Mesenteric fat pad (tissue), 1 donor: ENCODE measurements at regions not wholly inside any gene's neighbourhood (a gene's known extent, or its start where the extent isn't known, plus 50 kb on each side); places are given as distances from the start of the nearest gene placed in this dataset.
"Not testable (repeated sequence)": the region's sequence is repeated elsewhere in the genome, so short reads cannot be mapped to it uniquely, and the experiment has no call there.

Source experiments
- DNase-seq: peaks from one replicate; pipeline ENCODE4 v3.0.0-alpha.2; 2020; ENCODE audit warnings: low spot score
- donor health status: DM: yes; HTN: yes; CAD: no.

GRCh38 chr3:127069814-127070440 is 87.0 kb downstream of the PLXNA1 start:
- no peak for DNase-seq

- no peak for DNase-seq
These were observed 87.9 kb downstream of the PLXNA1 start for GRCh38 chr3:127070776-127071175.

- DNase-seq: no peak
These were observed 88.7 kb downstream of the PLXNA1 start for GRCh38 chr3:127071597-127072001.

GRCh38 chr3:127072221-127072771 is 89.4 kb downstream of the PLXNA1 start:
- DNase-seq: no peak

DNA sequence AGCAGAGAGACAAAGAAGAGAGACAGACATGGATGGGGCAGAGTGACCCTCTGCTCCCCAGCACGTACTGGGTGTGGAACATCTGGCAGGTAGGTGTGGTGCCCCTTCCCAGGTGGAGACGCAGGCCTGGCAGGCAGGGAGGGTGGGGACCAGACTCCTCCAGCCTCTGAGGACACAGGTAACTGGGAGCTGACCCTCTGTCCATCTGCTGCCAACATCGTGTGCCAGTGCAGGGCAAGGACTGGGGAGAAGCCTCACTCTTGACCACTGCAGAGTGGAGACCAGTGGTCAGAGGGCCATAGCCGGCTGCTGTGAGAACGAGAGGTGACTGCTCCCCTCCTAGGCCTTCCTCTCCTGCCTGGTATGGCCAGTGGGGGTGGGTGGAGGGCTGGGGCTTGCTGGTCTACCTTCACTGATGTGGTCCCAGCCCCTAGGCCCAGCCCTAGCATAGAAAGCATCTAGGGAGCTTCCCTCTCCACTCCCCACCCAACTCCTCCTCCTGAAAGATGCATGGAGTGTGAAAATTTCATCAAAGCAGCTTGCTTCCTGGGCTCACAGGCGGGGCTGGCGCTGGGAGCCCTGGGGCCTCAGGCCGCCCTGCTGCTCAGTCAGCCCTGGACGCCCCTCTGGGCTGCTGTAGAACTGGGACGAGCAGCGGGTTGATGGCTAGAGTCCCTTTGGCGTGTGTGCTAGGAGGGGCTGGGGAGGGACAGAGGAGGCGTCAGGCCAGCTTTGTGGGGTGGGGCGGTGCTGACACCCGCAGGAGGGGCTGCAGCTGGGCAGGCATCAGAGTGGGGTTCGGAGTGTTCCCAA is 90.3 kb downstream of the PLXNA1 start:
- peak; percentile 83 for DNase-seq

DNA sequence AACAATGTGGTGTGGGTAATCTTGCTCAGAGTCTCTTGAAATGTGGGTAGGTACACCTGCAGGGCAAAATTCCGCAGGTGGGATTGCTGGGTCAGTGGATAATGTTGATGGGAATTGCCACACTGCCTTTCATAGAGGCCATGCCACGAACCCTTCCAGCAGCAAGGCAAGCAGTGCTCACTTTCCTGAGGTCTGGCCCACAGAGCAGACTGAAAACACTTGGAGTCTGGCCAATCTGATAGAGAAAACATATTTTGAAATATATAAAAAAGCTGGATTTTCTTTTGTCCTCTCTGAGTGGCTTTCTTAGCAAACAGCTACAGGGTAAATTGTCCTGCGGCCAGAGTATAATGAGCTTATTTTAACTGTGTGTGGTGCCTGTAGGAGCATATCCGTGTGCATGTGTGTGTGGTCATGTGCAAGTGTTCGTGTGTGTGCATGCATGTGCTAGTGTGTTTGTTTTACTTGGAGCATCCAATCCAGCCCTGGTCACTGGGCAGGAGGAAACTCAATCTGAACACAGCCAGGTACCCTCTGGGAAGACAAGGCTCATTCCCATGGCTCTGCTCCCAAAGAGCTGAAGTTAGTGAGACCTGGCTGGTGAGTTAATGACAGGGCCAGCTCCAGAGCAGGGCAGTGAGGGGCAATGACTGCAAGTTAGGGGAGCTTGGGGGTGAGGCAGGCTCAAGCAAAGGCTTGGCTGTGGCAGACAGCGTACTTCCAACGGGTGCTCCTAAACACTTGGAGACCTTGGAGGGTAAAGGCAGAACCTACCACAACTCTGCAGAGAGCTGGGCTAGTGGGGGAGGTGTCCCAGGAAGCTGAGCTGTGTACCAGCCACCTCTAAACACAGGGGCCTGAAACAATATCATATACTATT is 91.3 kb downstream of the PLXNA1 start:
- DNase-seq: no peak

DNA sequence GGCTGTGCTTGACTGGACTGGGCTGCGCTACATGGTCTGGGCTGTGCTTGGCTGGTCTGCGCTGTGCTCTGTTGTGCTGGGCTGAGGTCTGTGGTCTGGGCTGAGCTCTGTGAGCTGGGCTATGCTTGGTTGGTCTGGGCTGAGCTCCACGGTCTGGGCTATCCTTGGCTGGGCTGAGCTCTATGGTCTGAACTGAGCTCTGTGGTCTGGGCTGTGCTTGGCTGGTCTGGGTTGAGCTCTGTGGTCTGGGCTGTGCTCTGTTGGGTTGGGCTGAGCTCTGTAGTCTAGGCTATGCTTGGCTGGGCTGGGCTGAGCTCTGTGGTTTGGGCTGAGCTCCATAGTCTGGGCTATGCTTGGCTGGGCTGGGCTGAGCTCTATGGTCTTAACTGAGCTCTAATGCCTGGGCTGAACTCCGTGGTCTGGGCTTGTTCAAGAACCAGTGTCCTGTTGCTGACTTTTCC is 92.0 kb downstream of the PLXNA1 start:
- no peak for DNase-seq

- DNase-seq: not testable (repeated sequence)
These were observed 93.5 kb downstream of the PLXNA1 start for GRCh38 chr3:127076166-127076992.

- DNase-seq: no peak
These were observed 94.2 kb downstream of the PLXNA1 start for GRCh38 chr3:127077068-127077467.

GRCh38 chr3:127077505-127078064 is 94.7 kb downstream of the PLXNA1 start:
- DNase-seq: no peak

DNA sequence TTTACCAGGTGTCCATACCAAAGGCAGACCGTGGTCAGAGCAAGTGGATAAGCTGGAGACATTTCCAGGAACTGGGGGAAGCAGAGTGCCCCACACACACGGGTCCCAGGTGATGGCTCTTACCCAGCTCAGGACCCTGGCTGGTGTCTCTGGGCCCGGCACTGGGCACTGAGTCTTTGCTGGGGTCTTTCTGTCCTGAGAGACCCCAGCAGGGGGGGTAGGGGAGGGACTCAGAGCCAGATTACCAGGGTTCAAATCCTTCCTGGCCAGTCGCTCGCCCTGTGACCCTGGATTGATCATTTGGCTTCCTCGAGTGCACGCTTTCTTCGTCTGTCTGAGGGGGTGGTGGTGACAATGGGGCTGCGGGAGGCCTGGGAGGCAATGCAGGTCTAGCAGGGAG is 95.7 kb downstream of the PLXNA1 start:
- no peak for DNase-seq

DNA sequence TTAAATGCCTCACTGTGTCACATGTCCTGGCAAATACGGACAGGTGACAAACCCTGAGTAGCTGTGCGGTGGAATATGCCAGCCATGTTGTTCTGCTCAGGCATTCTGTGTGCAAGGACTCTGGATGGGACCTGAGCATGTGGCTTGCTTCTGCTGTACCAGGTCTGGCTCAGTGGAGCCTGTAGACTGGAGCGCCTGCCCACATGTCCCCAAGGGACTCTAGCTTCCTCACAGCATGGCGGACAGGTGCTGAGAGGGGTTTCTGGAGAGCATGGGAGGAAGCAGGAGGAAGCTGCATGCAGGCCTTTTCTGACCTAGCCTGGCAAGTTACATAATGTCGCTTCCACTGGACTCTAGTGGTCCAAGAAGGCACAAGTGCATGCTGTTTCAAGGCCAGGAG is 96.3 kb downstream of the PLXNA1 start:
- no peak for DNase-seq

DNA sequence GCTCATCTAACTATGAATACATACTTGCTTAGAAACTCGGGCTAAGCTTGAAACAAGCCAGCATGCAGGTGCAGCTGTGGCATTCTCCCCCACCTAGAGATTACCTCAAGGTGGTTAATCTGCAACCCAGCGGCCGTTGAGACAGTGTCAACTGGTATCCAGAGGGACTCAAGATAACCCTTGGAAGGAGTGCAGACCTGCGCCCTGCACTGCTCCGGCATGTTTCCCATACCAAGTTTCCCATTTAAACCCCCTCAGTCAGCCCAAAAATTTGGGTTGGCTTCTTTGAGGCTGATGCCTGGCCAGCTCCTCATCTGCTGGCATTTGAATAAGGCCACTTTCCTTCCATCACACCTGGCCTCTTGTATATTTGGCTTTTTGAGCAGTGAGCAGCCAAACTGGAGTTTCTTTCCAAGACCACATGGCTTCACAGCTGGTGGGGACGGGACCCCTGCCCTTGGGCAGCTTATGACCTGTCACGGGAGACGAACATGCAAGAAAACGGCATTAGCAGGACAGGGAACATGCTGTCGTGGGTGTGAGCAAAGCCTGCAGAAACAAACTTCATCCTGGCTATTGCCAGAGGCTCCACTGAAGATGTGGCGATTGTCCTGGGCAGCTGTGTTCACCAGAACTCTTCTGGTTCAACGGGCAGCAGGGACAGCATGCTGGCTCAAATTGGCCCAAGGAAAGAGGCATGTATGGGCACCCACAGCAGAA is 98.2 kb downstream of the PLXNA1 start:
- DNase-seq: no peak

- no peak for DNase-seq
These were observed 99.2 kb downstream of the PLXNA1 start for GRCh38 chr3:127082066-127082465.

- DNase-seq: no peak
These were observed 101.0 kb downstream of the PLXNA1 start for GRCh38 chr3:127083778-127084397.

DNA sequence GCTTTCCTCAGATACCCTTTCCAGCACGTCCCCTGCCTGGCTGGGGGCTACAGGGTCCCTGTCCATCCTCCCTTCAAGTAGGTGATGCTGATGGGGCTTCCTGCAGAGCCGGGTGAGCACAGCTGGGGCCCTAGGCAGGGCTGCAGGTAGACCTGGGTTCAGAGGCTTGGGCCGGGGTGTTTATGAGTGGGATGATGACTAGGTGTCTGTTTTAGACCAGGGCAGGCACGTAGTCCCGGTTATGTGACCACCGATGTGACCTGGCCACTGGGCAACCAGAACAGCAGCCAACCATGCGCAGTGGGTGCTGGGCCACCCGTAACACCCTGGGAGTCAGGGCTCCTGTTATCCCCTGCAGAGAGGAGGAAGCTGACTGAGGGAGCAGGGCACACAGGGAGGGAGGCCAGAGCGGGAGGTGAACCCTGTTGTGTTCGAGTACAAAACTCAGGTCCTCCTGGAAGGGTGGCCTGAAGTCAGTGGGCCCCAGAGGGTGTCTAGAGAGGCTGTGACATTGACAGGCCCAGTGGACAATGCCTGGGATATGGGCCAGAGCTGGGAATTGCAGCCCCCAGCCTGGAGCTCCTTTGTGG is 101.6 kb downstream of the PLXNA1 start:
- DNase-seq: no peak

DNA sequence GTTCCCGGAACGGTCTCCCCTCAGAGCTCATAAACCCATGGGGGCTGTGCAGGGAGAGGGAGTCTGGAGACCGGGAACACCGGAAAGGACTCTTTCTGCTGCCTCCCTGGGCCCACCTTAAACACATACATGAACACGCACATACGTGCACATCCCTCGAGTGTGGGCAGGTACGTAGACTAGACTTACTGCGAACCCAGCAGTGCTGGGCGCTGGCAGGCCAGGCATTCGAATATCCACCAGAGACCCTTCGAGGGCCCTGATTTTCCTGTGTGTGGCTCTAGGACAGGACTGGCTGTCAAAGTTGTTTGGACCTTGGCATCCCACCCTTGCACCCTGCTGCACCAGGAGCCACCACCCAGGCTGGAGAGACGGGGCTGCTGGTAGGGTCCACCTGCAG is 102.7 kb downstream of the PLXNA1 start:
- DNase-seq: no peak

DNA sequence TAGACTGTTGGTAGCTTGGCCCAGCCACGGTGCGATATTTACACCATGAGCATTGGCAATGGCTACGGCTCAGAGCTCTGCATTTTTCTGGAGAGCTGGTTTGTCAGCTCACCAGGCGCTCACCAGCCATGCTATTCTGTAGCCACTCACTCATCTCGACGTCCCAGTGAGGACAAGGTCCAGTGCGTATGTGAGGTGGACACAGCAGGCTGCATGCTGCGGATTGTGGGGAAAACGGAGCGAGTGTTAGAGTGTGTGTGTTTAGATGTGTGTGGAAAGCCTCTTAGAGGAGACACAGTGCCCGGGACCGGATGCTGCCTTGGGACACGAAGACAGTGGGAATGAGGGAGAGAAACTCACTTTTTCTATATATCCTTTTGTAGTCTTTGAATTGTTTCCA is 103.7 kb downstream of the PLXNA1 start:
- not testable (repeated sequence) for DNase-seq

- DNase-seq: no peak
These were observed 104.5 kb downstream of the PLXNA1 start for GRCh38 chr3:127087441-127087840.
